ENCODE measurements at regions not wholly inside any gene's neighbourhood (a gene's known extent, or its start where the extent isn't known, plus 50 kb on each side); places are given as distances from the start of the nearest gene placed in this dataset.

DNA sequence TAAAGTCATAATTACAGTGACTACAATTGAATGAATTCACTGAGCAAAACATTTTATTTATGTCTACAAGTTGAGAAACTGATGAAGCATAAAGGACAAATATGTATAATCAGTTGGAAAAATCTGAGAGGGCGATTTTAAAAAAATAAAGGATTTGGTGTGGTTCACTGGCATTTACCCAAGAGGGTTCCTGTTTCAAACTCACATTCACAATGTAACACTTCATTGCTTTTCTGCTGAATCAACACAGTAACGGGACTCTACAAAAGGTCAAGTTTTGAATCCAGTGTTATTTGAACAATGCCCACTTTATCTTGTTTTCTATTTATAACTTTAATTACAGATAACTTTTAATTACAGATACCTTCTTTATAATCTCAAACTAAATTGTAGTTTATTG lies 138.6 kb downstream of the NUDT12 start:
- Mint-ChIP-seq H3K36me3 (peaks cover 7% of the 10 kb centered on the region), H3K4me3 (no peak overlapping the region), H3K9me3 (no peaks in the 10 kb centered on the region), H3K4me1 (ENCODE audit: unreplicated experiment) (peaks cover 27% of the 10 kb centered on the region), H3K27me3 (no peaks in the 10 kb centered on the region), H3K27ac (no peak overlapping the region)
- DNase-seq (ENCODE audit: extremely low spot score, unreplicated experiment), result no peak
- TF ChIP-seq, protein P1, sequence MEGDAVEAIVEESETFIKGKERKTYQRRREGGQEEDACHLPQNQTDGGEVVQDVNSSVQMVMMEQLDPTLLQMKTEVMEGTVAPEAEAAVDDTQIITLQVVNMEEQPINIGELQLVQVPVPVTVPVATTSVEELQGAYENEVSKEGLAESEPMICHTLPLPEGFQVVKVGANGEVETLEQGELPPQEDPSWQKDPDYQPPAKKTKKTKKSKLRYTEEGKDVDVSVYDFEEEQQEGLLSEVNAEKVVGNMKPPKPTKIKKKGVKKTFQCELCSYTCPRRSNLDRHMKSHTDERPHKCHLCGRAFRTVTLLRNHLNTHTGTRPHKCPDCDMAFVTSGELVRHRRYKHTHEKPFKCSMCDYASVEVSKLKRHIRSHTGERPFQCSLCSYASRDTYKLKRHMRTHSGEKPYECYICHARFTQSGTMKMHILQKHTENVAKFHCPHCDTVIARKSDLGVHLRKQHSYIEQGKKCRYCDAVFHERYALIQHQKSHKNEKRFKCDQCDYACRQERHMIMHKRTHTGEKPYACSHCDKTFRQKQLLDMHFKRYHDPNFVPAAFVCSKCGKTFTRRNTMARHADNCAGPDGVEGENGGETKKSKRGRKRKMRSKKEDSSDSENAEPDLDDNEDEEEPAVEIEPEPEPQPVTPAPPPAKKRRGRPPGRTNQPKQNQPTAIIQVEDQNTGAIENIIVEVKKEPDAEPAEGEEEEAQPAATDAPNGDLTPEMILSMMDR (conservative IDR thresholded peaks at IDR 0.05), result no peak

GRCh38 chr5:103422756-103423155 lies 139.8 kb downstream of the NUDT12 start:
- Mint-ChIP-seq H3K27me3 (no peaks in the 10 kb centered on the region), H3K9me3 (no peaks in the 10 kb centered on the region), H3K27ac (no peak overlapping the region), H3K36me3 (no peaks in the 10 kb centered on the region), H3K4me3 (no peak overlapping the region), H3K4me1 (ENCODE audit: unreplicated experiment) (peaks cover 21% of the 10 kb centered on the region)
- no peak for DNase-seq (ENCODE audit: extremely low spot score, unreplicated experiment)
- TF ChIP-seq, protein P1 (conservative IDR thresholded peaks at IDR 0.05), result no peak

GRCh38 chr5:103414604-103415003 lies 148.0 kb downstream of the NUDT12 start:
- no peak for DNase-seq (ENCODE audit: extremely low spot score, unreplicated experiment)
- H3K36me3 Mint-ChIP-seq, result no peaks in the 10 kb centered on the region
- peak overlapping the region; percentile 50 for H3K27ac Mint-ChIP-seq
- TF ChIP-seq, protein P1 (conservative IDR thresholded peaks at IDR 0.05), result no peak
- peaks cover 9% of the 10 kb centered on the region for H3K9me3 Mint-ChIP-seq
- H3K4me1 Mint-ChIP-seq (ENCODE audit: unreplicated experiment), result peaks cover 24% of the 10 kb centered on the region
- H3K27me3 Mint-ChIP-seq, result no peaks in the 10 kb centered on the region
- no peak overlapping the region for H3K4me3 Mint-ChIP-seq

GRCh38 chr5:103411711-103412110 lies 150.9 kb downstream of the NUDT12 start:
- Mint-ChIP-seq H3K27me3 (no peaks in the 10 kb centered on the region), H3K9me3 (peaks cover 9% of the 10 kb centered on the region), H3K4me1 (ENCODE audit: unreplicated experiment) (peaks cover 30% of the 10 kb centered on the region), H3K27ac (peak overlapping the region; percentile 32), H3K4me3 (peak overlapping the region; percentile 14), H3K36me3 (no peaks in the 10 kb centered on the region)
- DNase-seq (ENCODE audit: extremely low spot score, unreplicated experiment), result no peak
- TF ChIP-seq, protein P1 (conservative IDR thresholded peaks at IDR 0.05), result no peak

- no peaks in the 10 kb centered on the region for H3K36me3 Mint-ChIP-seq
- no peaks in the 10 kb centered on the region for H3K27me3 Mint-ChIP-seq
- H3K27ac Mint-ChIP-seq, result no peak overlapping the region
- no peak overlapping the region for H3K4me3 Mint-ChIP-seq
- TF ChIP-seq, protein P1 (conservative IDR thresholded peaks at IDR 0.05), result no peak
- no peak for DNase-seq (ENCODE audit: extremely low spot score, unreplicated experiment)
- peaks cover 4% of the 10 kb centered on the region for H3K9me3 Mint-ChIP-seq
- peaks cover 30% of the 10 kb centered on the region for H3K4me1 Mint-ChIP-seq (ENCODE audit: unreplicated experiment)
These were observed 151.6 kb downstream of the MACIR start for GRCh38 chr5:103410172-103410571.
